Activated T-cell treated with anti-CD3 and anti-CD28 coated beads, Interleukin-2, amount 50 U/mL, for 72 hours (primary cell): ENCODE measurements at regions not wholly inside any gene's neighbourhood (a gene's known extent, or its start where the extent isn't known, plus 50 kb on each side); places are given as distances from the start of the nearest gene placed in this dataset.
A peak's percentile ranks its signal among the peaks of the same experiment; 100 is the strongest.
"Not testable (repeated sequence)": the region's sequence is repeated elsewhere in the genome, so short reads cannot be mapped to it uniquely, and the experiment has no call there.

Experiments
- ATAC-seq, 2 donors: fragments of 150-1000 bp; cut with Tn5 transposase; replicated peaks in 1 of 2; 2 replicates each; pipeline ENCODE4 v1.10.0; 2021; ENCODE audit warnings: moderate library complexity in 2 of 2, mild to moderate bottlenecking in 1 of 2
- DNase-seq, 2 donors: peaks; one replicate each; pipeline ENCODE4 v3.0.0; 2021 to 2022; ENCODE audit warnings: mixed read lengths in 1 of 2
- H3K27ac Mint-ChIP-seq: one replicate; pipeline ENCODE4 v1.8.0; 2022; ENCODE audit warnings: mild to moderate bottlenecking, moderate library complexity, mixed read lengths
- H3K27me3 Mint-ChIP-seq: one replicate; pipeline ENCODE4 v1.8.0; 2022; ENCODE audit warnings: low read depth, mixed read lengths
- H3K36me3 Mint-ChIP-seq, 2 donors: one replicate each; pipeline ENCODE4 v1.8.0; 2022; ENCODE audit warnings: mixed read lengths in 2 of 2, mild to moderate bottlenecking in 1 of 2; ENCODE audit not compliant: insufficient read depth in 2 of 2
- H3K4me1 Mint-ChIP-seq: one replicate; pipeline ENCODE4 v1.8.0; 2022; ENCODE audit warnings: low read depth, mixed read lengths
- H3K4me3 Mint-ChIP-seq, 2 donors: one replicate each; pipeline ENCODE4 v1.8.0; 2022; ENCODE audit warnings: mild to moderate bottlenecking in 2 of 2, mixed read lengths in 2 of 2, moderate library complexity in 2 of 2
- H3K9me3 Mint-ChIP-seq, 2 donors: one replicate each; pipeline ENCODE4 v1.8.0; 2022; ENCODE audit warnings: mixed read lengths in 2 of 2

- no peak overlapping the region for H3K27ac Mint-ChIP-seq
- H3K4me1 Mint-ChIP-seq = peaks cover 8% of the 10 kb centered on the region
- no peaks in the 10 kb centered on the region for H3K9me3 Mint-ChIP-seq
- ATAC-seq = no peak
- no peak overlapping the region for H3K4me3 Mint-ChIP-seq
- no peak for DNase-seq
- H3K27me3 Mint-ChIP-seq = no peaks in the 10 kb centered on the region
- H3K36me3 Mint-ChIP-seq = no peaks in the 10 kb centered on the region
Observed at GRCh38 chr5:36417221-36417620, 115.5 kb upstream of the RANBP3L start.

DNA sequence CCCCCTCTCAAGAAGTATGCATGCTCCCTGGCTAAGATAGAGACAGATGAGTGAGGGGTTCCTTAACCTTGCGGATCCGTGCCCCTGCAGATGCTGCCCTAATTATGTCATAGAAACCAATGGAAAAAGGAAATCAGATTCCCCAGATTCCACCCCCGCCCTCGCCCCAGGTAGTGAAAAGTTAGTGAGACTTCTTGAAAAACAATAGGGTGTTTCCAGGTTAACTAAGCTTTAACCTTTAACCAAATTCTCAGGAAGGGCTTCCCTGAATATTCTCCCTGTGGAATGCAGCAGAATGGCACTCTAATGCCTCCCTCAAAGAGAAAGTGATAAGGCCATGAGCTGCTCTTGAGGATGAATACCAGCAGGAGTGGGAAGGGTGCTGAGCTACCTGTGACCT, 116.0 kb upstream of the RANBP3L start:
- DNase-seq = no peak
- no peak overlapping the region for H3K4me3 Mint-ChIP-seq
- no peak overlapping the region for H3K27ac Mint-ChIP-seq
- H3K36me3 Mint-ChIP-seq = no peaks in the 10 kb centered on the region
- H3K4me1 Mint-ChIP-seq = peaks cover 8% of the 10 kb centered on the region
- no peaks in the 10 kb centered on the region for H3K9me3 Mint-ChIP-seq
- no peaks in the 10 kb centered on the region for H3K27me3 Mint-ChIP-seq
- ATAC-seq = no peak

- Mint-ChIP-seq H3K27ac (no peak overlapping the region), H3K36me3 (no peaks in the 10 kb centered on the region), H3K4me3 (no peak overlapping the region), H3K4me1 (peaks cover 8% of the 10 kb centered on the region), H3K9me3 (no peaks in the 10 kb centered on the region), H3K27me3 (no peaks in the 10 kb centered on the region)
- ATAC-seq (peak; percentile 24 to 43), DNase-seq (no peak)
Observed at GRCh38 chr5:36418152-36418979, 116.7 kb upstream of the RANBP3L start.

- H3K27ac Mint-ChIP-seq = no peak overlapping the region
- peaks cover 0 to 3% of the 10 kb centered on the region in 2 donors for H3K9me3 Mint-ChIP-seq
- ATAC-seq (no peak), DNase-seq (no peak)
- no peaks in the 10 kb centered on the region for H3K36me3 Mint-ChIP-seq
- H3K4me1 Mint-ChIP-seq = peaks cover 8% of the 10 kb centered on the region
- no peak overlapping the region for H3K4me3 Mint-ChIP-seq
- no peaks in the 10 kb centered on the region for H3K27me3 Mint-ChIP-seq
Observed at GRCh38 chr5:36421256-36421655, 119.6 kb upstream of the RANBP3L start.

DNA sequence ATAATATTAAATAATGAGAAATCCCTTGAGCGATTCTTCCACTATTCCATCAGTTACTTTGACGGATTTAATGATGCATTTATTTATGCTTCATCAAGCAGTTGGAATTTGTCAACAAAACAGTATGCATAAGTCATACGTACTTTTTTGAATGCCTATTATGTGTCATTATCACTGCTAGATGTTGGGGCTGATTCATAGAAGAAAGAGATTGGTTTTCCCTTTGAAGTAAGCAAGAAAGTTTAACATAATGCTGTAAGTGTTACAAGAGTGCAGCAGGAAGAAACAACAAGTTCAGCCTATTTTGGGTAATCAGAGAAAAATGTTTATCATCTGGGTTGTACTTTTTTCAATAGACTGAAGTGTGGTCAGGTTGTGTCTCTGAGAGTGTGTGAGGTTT, 121.2 kb upstream of the RANBP3L start:
- peaks cover 0 to 3% of the 10 kb centered on the region in 2 donors for H3K9me3 Mint-ChIP-seq
- H3K36me3 Mint-ChIP-seq = no peaks in the 10 kb centered on the region
- no peak overlapping the region for H3K4me3 Mint-ChIP-seq
- peaks cover 8% of the 10 kb centered on the region for H3K4me1 Mint-ChIP-seq
- no peaks in the 10 kb centered on the region for H3K27me3 Mint-ChIP-seq
- DNase-seq (no peak), ATAC-seq (no peak)
- no peak overlapping the region for H3K27ac Mint-ChIP-seq

DNA sequence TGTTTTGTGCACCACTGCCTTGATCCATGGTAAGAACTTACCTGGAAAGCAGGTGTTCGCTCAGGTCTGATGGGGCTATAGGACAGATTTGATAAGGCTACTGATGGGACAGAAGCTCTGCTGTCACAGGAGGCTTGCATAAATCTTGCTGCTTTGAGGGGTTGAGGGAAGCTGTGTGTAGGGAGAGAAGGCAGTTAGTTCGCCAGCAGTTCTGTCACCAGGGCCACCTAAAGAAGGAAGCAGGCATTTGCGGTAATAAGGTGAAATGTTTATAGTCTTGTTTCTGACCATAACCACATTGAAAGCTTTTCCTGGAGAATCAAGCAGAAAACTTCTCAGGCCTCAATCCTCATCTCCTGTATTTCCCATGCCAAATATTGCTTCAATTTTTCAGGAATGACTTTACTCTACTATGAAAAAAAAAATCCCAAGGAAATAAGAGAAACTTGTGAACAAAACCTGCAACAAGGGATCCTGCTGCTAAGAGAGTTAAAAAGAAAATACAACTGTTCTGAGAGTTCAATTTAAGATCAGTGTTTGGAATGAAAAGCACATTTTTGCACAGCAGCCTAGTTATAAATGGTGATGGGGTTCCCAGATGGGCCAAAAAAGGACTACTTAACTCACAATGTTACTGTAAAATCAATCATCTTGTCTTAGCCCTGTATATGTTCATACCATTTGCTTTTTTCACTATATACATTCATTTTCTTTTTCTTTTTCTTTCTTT, 122.0 kb upstream of the RANBP3L start:
- Mint-ChIP-seq H3K4me1 (peaks cover 8% of the 10 kb centered on the region), H3K36me3 (no peaks in the 10 kb centered on the region), H3K27ac (no peak overlapping the region), H3K9me3 (peaks cover 0 to 3% of the 10 kb centered on the region in 2 donors), H3K27me3 (no peaks in the 10 kb centered on the region), H3K4me3 (no peak overlapping the region)
- no peak for DNase-seq
- ATAC-seq = no peak

GRCh38 chr5:36426070-36426469, 124.4 kb upstream of the RANBP3L start:
- H3K27me3 Mint-ChIP-seq = not testable (repeated sequence)

DNA sequence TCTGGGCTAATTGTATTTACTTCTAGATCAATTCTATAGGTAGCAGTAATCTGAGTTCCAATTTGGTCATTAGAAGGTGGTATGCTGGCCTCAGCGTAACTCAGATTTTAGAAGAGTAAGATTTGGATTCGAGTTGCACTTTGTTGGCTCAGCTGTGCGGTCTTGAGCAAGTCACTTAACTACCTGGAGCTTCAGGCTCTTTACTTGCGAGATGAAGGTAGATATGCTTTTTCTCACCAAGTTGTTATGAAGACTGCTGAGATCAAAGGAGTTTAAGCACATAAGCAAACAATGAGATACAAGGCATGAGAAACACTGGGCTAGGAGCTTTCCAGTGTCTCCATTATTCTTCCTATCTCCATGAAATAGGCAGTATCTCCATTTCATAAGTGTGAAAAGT, 133.8 kb upstream of the RANBP3L start:
- no peak overlapping the region for H3K4me3 Mint-ChIP-seq
- H3K4me1 Mint-ChIP-seq = no peaks in the 10 kb centered on the region
- H3K27ac Mint-ChIP-seq = no peak overlapping the region
- no peaks in the 10 kb centered on the region for H3K9me3 Mint-ChIP-seq
- peaks cover 7% of the 10 kb centered on the region for H3K27me3 Mint-ChIP-seq
- no peaks in the 10 kb centered on the region for H3K36me3 Mint-ChIP-seq
- DNase-seq (no peak), ATAC-seq (no peak)

More at GRCh38 chr5:36426070-36426469, 124.4 kb upstream of the RANBP3L start:
- H3K36me3 Mint-ChIP-seq, H3K4me3 Mint-ChIP-seq, ATAC-seq, H3K9me3 Mint-ChIP-seq, H3K27ac Mint-ChIP-seq, DNase-seq, H3K4me1 Mint-ChIP-seq: not testable (repeated sequence)

DNA sequence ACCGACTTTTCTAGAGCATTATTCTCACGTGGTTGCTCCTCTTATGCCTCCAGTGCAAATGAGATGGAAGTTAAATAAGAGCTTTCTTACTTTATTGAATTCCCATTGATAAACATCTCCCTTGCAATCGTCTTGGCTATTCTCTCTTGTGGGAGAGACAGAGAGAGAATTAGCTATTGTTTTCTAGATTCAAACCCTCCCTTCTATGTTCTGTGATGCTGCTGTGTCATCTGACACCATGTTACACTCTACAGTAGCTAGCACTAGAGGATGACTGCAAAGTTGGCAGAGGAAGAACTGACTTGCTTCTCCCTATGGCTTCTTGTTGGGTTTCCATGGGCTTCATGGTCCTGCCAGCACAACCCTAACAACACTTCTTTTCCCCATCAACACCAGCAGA, 134.6 kb upstream of the RANBP3L start:
- Mint-ChIP-seq H3K9me3 (no peaks in the 10 kb centered on the region), H3K4me3 (no peak overlapping the region), H3K27ac (no peak overlapping the region), H3K4me1 (no peaks in the 10 kb centered on the region), H3K36me3 (no peaks in the 10 kb centered on the region), H3K27me3 (peaks cover 12% of the 10 kb centered on the region)
- ATAC-seq (no peak), DNase-seq (no peak)

DNA sequence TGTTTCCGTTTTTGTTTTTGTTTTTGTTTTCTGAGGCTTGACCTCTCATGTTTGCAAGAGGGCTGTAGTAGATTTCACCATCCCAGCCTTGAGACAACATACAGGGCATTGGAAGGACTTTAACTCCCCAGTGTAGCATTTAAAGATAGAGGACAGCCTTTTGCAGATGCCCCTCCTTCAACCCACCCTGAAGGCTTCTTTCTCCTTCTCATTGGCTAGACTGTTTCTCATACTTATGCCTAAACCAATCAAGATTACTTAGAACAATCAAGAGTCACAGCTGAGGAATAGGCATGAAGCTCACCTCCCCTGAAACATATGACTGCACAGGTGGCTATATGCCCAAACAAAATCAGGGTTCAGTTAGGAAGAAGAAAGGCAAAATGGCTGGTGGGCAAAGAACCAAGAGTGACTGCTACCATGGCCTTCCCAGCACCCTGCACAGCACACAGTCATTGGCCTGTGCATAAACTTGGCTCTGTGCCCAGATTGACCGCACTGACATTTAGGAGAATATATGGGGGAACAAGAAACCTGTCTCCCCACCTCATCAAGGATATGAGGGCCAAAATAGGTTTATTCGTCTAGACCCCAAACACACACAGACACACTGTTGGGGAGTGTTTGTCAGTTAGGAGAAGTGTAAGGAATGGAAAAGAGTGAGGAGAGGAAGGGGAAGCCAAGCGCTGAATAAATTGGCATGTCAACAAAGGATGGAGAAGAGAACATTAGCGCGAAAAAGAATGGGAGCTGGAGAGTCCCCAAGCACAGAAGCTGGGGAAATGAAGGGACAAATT, 137.3 kb upstream of the RANBP3L start:
- Mint-ChIP-seq H3K36me3 (no peaks in the 10 kb centered on the region), H3K4me3 (no peak overlapping the region), H3K4me1 (peaks cover 15% of the 10 kb centered on the region), H3K9me3 (no peaks in the 10 kb centered on the region), H3K27ac (no peak overlapping the region), H3K27me3 (peaks cover 12% of the 10 kb centered on the region)
- ATAC-seq (no peak), DNase-seq (no peak)

GRCh38 chr5:36440300-36440699, 138.6 kb upstream of the RANBP3L start:
- peaks cover 12% of the 10 kb centered on the region for H3K27me3 Mint-ChIP-seq
- no peak overlapping the region for H3K4me3 Mint-ChIP-seq

GRCh38 chr5:36441280-36441679, 139.6 kb upstream of the RANBP3L start:
- no peak for ATAC-seq
- DNase-seq = no peak
- Mint-ChIP-seq H3K9me3 (no peaks in the 10 kb centered on the region), H3K4me3 (no peak overlapping the region), H3K36me3 (no peaks in the 10 kb centered on the region), H3K4me1 (peaks cover 15% of the 10 kb centered on the region), H3K27ac (no peak overlapping the region), H3K27me3 (peaks cover 11% of the 10 kb centered on the region)

More at GRCh38 chr5:36440300-36440699, 138.6 kb upstream of the RANBP3L start:
- no peaks in the 10 kb centered on the region for H3K36me3 Mint-ChIP-seq
- no peak overlapping the region for H3K27ac Mint-ChIP-seq
- H3K9me3 Mint-ChIP-seq = no peaks in the 10 kb centered on the region
- ATAC-seq (no peak), DNase-seq (no peak)
- peaks cover 15% of the 10 kb centered on the region for H3K4me1 Mint-ChIP-seq

DNA sequence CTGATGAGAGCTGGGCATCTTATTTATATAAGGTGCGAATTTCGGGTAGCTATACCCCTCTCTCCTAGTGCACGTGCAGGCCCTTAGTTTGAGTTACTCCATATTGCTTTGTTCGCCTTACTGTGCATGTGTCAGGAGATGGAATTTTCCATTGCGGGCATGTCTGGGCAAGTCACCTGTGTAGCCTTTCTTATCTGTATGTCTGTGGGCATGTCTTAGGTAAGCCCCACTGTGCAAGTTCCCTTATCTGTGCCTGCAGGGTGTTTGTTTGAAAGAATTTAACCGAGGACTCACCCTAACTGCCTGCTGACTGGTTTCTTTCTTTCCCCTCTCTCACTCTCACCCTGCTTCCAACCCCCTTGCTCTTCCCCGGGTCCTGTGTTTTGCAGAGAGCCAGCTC, 140.7 kb upstream of the RANBP3L start:
- peak overlapping the region; percentile 21 for H3K27ac Mint-ChIP-seq
- no peaks in the 10 kb centered on the region for H3K9me3 Mint-ChIP-seq
- DNase-seq (peak in 1 of 2 donors; percentile 22), ATAC-seq (peak; percentile 51 to 75)
- no peaks in the 10 kb centered on the region for H3K36me3 Mint-ChIP-seq
- H3K27me3 Mint-ChIP-seq = peaks cover 5% of the 10 kb centered on the region
- H3K4me1 Mint-ChIP-seq = peaks cover 15% of the 10 kb centered on the region
- peak overlapping the region in 1 of 2 donors; percentile 1 for H3K4me3 Mint-ChIP-seq
